Neuronal stem cell (in vitro differentiated cells): ENCODE measurements at regions not wholly inside any gene's neighbourhood (a gene's known extent, or its start where the extent isn't known, plus 50 kb on each side); places are given as distances from the start of the nearest gene placed in this dataset.

Experiments used
- DNase-seq: peaks from one replicate; pipeline ENCODE4 v3.0.0-alpha.2; 2013; ENCODE audit warnings: low spot score
- H2AFZ ChIP-seq: one replicate; pipeline ENCODE4 v1.6.1; 2013; ENCODE audit warnings: mild to moderate bottlenecking, low read length, inconsistent platforms
- H2AK5ac ChIP-seq: 2 replicates; pipeline ENCODE4 v1.6.1; 2013; ENCODE audit warnings: low read depth, mild to moderate bottlenecking, inconsistent platforms, low read length, moderate library complexity, mixed read lengths
- H2BK120ac ChIP-seq: 2 replicates; pipeline ENCODE4 v1.6.1; 2013; ENCODE audit warnings: low read depth, mild to moderate bottlenecking, inconsistent platforms, low read length, moderate library complexity, mixed read lengths
- H2BK12ac ChIP-seq: one replicate; pipeline ENCODE4 v1.6.1; 2013; ENCODE audit warnings: low read length, inconsistent platforms
- H2BK15ac ChIP-seq: 2 replicates; pipeline ENCODE4 v1.6.1; 2013; ENCODE audit warnings: mild to moderate bottlenecking, low read length, inconsistent platforms, mixed read lengths
- H2BK5ac ChIP-seq: one replicate; pipeline ENCODE4 v1.6.1; 2013; ENCODE audit warnings: inconsistent platforms, mild to moderate bottlenecking, low read length, moderate library complexity
- H3K14ac ChIP-seq: one replicate; pipeline ENCODE4 v1.6.1; 2013; ENCODE audit warnings: low read length, inconsistent platforms
- H3K18ac ChIP-seq: 2 replicates; pipeline ENCODE4 v1.6.1; 2013; ENCODE audit warnings: low read length, inconsistent platforms
- H3K23ac ChIP-seq: 2 replicates; pipeline ENCODE4 v1.6.1; 2013; ENCODE audit warnings: low read depth, mild to moderate bottlenecking, mixed read lengths, low read length, inconsistent platforms; ENCODE audit not compliant: poor library complexity
- H3K27ac ChIP-seq: replicated peaks from 3 replicates; pipeline ENCODE4 v1.5.1; 2013; ENCODE audit warnings: low read length, inconsistent platforms
- H3K27me3 ChIP-seq, 3 experiments: 2 replicates each; pipeline ENCODE4 v1.6.1; 2013; ENCODE audit warnings: low read length in 3 of 3, mild to moderate bottlenecking in 2 of 3, inconsistent platforms in 1 of 3, low read depth in 1 of 3, mixed read lengths in 1 of 3, moderate library complexity in 1 of 3; ENCODE audit not compliant: control insufficient read depth in 3 of 3, insufficient read depth in 3 of 3
- H3K36me3 ChIP-seq, 2 donors: replicated peaks in 1 of 2; 2 replicates each; pipeline ENCODE4 v1.6.1; 2013; ENCODE audit warnings: low read length in 2 of 2; ENCODE audit not compliant: control insufficient read depth in 2 of 2, insufficient read depth in 2 of 2
- H3K4ac ChIP-seq: 2 replicates; pipeline ENCODE4 v1.6.1; 2013; ENCODE audit warnings: inconsistent platforms, mild to moderate bottlenecking, low read length, moderate library complexity
- H3K4me1 ChIP-seq, 2 donors: 1 replicate in 1 of 2; 2 replicates in 1 of 2; pipeline ENCODE4 v1.6.1; 2013; ENCODE audit warnings: low read length in 2 of 2, low read depth in 1 of 2; ENCODE audit not compliant: control insufficient read depth in 2 of 2, insufficient read depth in 1 of 2
- H3K4me2 ChIP-seq: one replicate; pipeline ENCODE4 v1.6.1; 2013; ENCODE audit warnings: mild to moderate bottlenecking, low read length, inconsistent platforms; ENCODE audit not compliant: insufficient read depth, poor library complexity, severe bottlenecking
- H3K4me3 ChIP-seq, 2 donors: 2 replicates each; pipeline ENCODE4 v1.5.1; 2013; ENCODE audit warnings: low read length in 2 of 2, mild to moderate bottlenecking in 2 of 2, inconsistent platforms in 1 of 2, moderate library complexity in 1 of 2
- H3K79me1 ChIP-seq: one replicate; pipeline ENCODE4 v1.6.1; 2013; ENCODE audit warnings: low read depth, mild to moderate bottlenecking, inconsistent platforms, low read length, moderate library complexity
- H3K9ac ChIP-seq: one replicate; pipeline ENCODE4 v1.6.1; 2013; ENCODE audit warnings: mild to moderate bottlenecking, low read depth, low read length, inconsistent platforms; ENCODE audit not compliant: poor library complexity
- H3K9me3 ChIP-seq, 2 donors: replicated peaks in 1 of 2; 2 replicates each; pipeline versions ENCODE3 to v1.6.1; 2013; ENCODE audit warnings: low read length in 2 of 2, mild to moderate bottlenecking in 2 of 2, inconsistent platforms in 1 of 2, low read depth in 1 of 2, mixed read lengths in 1 of 2, moderate library complexity in 1 of 2; ENCODE audit not compliant: control insufficient read depth in 2 of 2, insufficient read depth in 1 of 2
- H4K8ac ChIP-seq: one replicate; pipeline ENCODE4 v1.6.1; 2013; ENCODE audit warnings: low read depth, mild to moderate bottlenecking, inconsistent platforms, low read length, moderate library complexity
- H4K91ac ChIP-seq: one replicate; pipeline ENCODE4 v1.6.1; 2013; ENCODE audit warnings: low read length, low read depth, mild to moderate bottlenecking, inconsistent platforms; ENCODE audit not compliant: poor library complexity
- WGBS, 2 donors: extraction: QIAGEN DNeasy Blood & Tissue Kit; methylation state at CpG; one replicate each; pipeline ENCODE4 v1.1.7; 2013; ENCODE audit warnings: missing lambda C conversion rate in 2 of 2, mixed read lengths in 1 of 2; ENCODE audit not compliant: insufficient read length in 2 of 2, insufficient replicate concordance in 1 of 2; ENCODE audit errors: extremely low coverage in 2 of 2; 5-methylcytosine and 5-hydroxymethylcytosine counted together

DNA sequence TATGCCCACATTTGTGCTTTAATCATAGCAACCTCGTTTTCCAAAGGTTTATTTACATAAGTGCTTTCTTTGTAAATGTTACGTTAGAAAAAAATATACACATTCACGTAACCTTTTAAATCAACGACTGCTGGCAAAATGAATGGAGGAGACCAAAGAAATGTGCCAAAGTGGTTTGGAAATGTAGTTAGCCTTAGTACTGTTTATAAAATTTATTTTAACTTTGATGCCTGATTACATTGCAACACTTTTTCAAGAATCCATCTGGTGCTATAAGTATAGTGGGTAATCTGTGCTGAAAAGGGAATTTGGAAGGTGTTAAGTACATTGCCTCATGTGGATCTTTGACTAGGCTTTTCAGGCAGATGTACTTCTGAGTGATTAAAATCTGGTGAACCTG lies 108.9 kb downstream of the IFI44 start:
- Histone ChIP-seq H3K4me2 (no peak overlapping the region), H3K4me3 (no peak overlapping the region), H3K4me1 (no peaks in the 10 kb centered on the region), H3K18ac (no peak overlapping the region), H2BK15ac (no peak overlapping the region), H2BK5ac (no peak overlapping the region), H3K4ac (no peak overlapping the region), H2AFZ (no peak overlapping the region), H3K36me3 (no peaks in the 10 kb centered on the region), H3K27me3 (no peaks in the 10 kb centered on the region), H3K9ac (no peak overlapping the region), H2AK5ac (no peak overlapping the region), H2BK120ac (no peak overlapping the region), H4K91ac (no peak overlapping the region), H3K79me1 (no peaks in the 10 kb centered on the region), H3K9me3 (no peaks in the 10 kb centered on the region), H3K23ac (no peak overlapping the region), H3K14ac (no peak overlapping the region), H4K8ac (no peak overlapping the region), H3K27ac (no peak overlapping the region), H2BK12ac (no peak overlapping the region)
- WGBS, 2 donors: no CpG with 5 or more reads among the region's 4 CpGs
- DNase-seq: no peak

DNA sequence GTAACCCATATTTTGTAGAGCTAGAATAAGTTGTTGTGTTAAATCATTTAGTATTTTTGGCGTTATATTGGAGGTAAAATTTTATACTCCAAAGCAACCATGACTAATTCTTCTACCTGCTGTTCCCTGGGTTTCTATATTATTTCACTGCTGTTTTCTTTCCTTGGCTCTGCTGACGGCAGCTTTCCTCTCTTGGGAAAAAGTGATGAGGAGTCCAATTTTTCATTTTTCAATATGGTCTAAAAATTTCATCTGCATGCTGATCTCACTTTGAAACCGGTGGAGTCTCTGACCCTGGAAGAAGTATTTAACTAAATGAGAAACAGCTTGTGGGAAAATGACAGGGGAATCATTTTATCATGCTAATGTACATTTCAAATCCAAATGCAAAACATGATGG lies 110.2 kb downstream of the IFI44 start:
- no peaks in the 10 kb centered on the region for H3K79me1 ChIP-seq
- H3K14ac ChIP-seq: no peak overlapping the region
- no peak overlapping the region for H2BK12ac ChIP-seq
- no peak overlapping the region for H3K23ac ChIP-seq
- H3K9ac ChIP-seq: no peak overlapping the region
- DNase-seq: no peak
- no peak overlapping the region for H3K4me3 ChIP-seq
- no CpG with 5 or more reads among the region's 3 CpGs for WGBS, 2 donors
- no peak overlapping the region for H3K4ac ChIP-seq
- H3K9me3 ChIP-seq: no peaks in the 10 kb centered on the region
- no peak overlapping the region for H2BK15ac ChIP-seq
- H2AK5ac ChIP-seq: no peak overlapping the region
- no peak overlapping the region for H2BK120ac ChIP-seq
- no peak overlapping the region for H2AFZ ChIP-seq
- no peak overlapping the region for H3K27ac ChIP-seq
- H2BK5ac ChIP-seq: no peak overlapping the region
- no peaks in the 10 kb centered on the region for H3K27me3 ChIP-seq
- no peak overlapping the region for H4K8ac ChIP-seq
- no peak overlapping the region for H3K4me2 ChIP-seq
- no peaks in the 10 kb centered on the region for H3K4me1 ChIP-seq
- no peaks in the 10 kb centered on the region for H3K36me3 ChIP-seq
- no peak overlapping the region for H4K91ac ChIP-seq
- H3K18ac ChIP-seq: no peak overlapping the region

DNA sequence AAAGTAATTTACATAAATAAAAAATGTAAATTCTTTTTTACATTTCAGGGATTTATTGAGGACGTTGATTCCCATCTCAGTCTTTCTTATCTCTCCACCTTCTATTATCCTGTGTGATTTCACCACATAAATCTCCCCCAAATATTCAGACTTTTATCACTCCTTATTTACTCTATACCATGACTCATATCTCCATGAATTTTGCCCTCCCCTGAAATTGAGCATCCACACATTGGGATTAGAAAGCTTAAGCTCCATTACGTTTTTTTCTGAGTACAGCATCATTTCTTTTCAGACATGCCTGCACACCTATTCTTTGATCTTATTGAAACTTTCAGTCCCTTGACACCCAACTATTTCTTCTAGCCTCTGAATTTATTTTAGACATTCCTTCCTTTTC lies 111.2 kb downstream of the IFI44 start:
- Histone ChIP-seq H4K91ac (no peak overlapping the region), H3K18ac (no peak overlapping the region), H3K4me3 (no peak overlapping the region), H2BK120ac (no peak overlapping the region), H3K27me3 (no peaks in the 10 kb centered on the region), H2AFZ (no peak overlapping the region), H3K9me3 (no peaks in the 10 kb centered on the region), H3K4ac (no peak overlapping the region), H3K23ac (no peak overlapping the region), H3K4me1 (no peaks in the 10 kb centered on the region), H3K36me3 (no peaks in the 10 kb centered on the region), H2BK15ac (no peak overlapping the region), H3K79me1 (no peaks in the 10 kb centered on the region), H2BK5ac (no peak overlapping the region), H3K9ac (no peak overlapping the region), H2AK5ac (no peak overlapping the region), H3K4me2 (no peak overlapping the region), H3K27ac (no peak overlapping the region), H3K14ac (no peak overlapping the region), H2BK12ac (no peak overlapping the region), H4K8ac (no peak overlapping the region)
- no peak for DNase-seq
- no CpG with 5 or more reads among the region's 2 CpGs for WGBS, 2 donors

DNA sequence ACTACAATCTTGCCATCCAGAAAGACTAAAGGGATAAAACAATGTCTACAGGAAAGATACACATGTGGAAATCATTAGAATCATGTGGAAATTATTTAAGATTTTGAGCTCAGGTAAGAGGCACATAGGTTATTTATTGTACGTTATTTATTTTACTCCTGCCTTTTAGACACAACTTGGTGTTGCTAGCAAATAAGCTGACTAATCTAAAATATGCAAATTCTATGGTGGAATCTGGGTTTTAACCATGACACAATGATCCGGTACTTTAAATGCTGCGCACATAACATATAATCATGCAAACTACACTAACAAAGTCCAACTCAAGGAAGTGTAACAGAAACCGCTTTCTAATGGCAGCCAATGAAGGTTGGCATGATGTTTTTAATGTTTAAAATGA lies 112.5 kb downstream of the IFI44 start:
- H3K27me3 ChIP-seq: no peaks in the 10 kb centered on the region
- H3K23ac ChIP-seq: no peak overlapping the region
- no peak overlapping the region for H2BK12ac ChIP-seq
- H2BK15ac ChIP-seq: no peak overlapping the region
- H2BK5ac ChIP-seq: no peak overlapping the region
- no peak overlapping the region for H2BK120ac ChIP-seq
- no peak overlapping the region for H3K4me2 ChIP-seq
- H3K4me3 ChIP-seq: no peak overlapping the region
- no peak overlapping the region for H3K4ac ChIP-seq
- H3K36me3 ChIP-seq: no peaks in the 10 kb centered on the region
- H4K8ac ChIP-seq: no peak overlapping the region
- DNase-seq: no peak
- no peak overlapping the region for H2AK5ac ChIP-seq
- H3K4me1 ChIP-seq: no peaks in the 10 kb centered on the region
- no peak overlapping the region for H4K91ac ChIP-seq
- H3K27ac ChIP-seq: no peak overlapping the region
- no peak overlapping the region for H3K18ac ChIP-seq
- H3K14ac ChIP-seq: no peak overlapping the region
- no CpG with 5 or more reads among the region's 4 CpGs for WGBS, 2 donors
- no peaks in the 10 kb centered on the region for H3K9me3 ChIP-seq
- no peak overlapping the region for H2AFZ ChIP-seq
- H3K79me1 ChIP-seq: no peaks in the 10 kb centered on the region
- no peak overlapping the region for H3K9ac ChIP-seq
